Suprapubic skin (tissue), 3 donors: ENCODE measurements at regions not wholly inside any gene's neighbourhood (a gene's known extent, or its start where the extent isn't known, plus 50 kb on each side); places are given as distances from the start of the nearest gene placed in this dataset.

ENCODE experiments used
- POLR2AphosphoS5 ChIP-seq, 3 donors: sonication (generic); formaldehyde crosslinking; IDR thresholded peaks; one replicate each; pipeline ENCODE4 v1.6.1; 2017; ENCODE audit warnings: antibody characterized with exemption in 3 of 3
- TF ChIP-seq, protein P1 (sequence below), 2 donors: fragments of 200-600 bp in 1 of 2; fragments of 450-650 bp in 1 of 2; sonication (generic) in 1 of 2; IDR thresholded peaks; one replicate each; pipeline ENCODE4 v1.5.1; 2016 to 2019; ENCODE audit warnings: antibody characterized with exemption in 2 of 2, mild to moderate bottlenecking in 1 of 2, moderate library complexity in 1 of 2

DNA sequence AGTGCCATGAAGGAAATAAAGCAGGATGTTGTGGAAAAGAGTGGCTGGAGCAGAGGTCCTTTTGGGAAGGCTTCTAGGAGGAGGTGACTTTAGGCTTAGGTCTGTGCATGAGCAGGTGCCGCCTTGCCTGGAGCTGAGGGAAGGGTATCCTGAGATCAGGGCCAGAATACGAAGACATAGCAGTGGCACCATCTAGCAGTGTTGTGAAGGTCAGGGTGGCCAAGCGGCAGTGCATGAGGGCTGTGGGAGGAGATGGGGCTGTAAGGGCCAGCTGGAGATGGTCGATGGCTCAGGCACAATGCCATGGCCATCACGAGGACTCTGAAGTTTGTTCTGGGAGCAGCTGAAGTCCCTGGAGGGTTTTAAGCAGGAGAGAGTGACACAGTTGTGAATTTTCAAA, 219.5 kb downstream of the PTPRU start:
- TF ChIP-seq, protein P1, sequence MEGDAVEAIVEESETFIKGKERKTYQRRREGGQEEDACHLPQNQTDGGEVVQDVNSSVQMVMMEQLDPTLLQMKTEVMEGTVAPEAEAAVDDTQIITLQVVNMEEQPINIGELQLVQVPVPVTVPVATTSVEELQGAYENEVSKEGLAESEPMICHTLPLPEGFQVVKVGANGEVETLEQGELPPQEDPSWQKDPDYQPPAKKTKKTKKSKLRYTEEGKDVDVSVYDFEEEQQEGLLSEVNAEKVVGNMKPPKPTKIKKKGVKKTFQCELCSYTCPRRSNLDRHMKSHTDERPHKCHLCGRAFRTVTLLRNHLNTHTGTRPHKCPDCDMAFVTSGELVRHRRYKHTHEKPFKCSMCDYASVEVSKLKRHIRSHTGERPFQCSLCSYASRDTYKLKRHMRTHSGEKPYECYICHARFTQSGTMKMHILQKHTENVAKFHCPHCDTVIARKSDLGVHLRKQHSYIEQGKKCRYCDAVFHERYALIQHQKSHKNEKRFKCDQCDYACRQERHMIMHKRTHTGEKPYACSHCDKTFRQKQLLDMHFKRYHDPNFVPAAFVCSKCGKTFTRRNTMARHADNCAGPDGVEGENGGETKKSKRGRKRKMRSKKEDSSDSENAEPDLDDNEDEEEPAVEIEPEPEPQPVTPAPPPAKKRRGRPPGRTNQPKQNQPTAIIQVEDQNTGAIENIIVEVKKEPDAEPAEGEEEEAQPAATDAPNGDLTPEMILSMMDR (IDR thresholded peaks at IDR 0.05) = no peak
- no peak for TF ChIP-seq POLR2AphosphoS5 (IDR thresholded peaks at IDR 0.05)
